ENCODE measurements at regions not wholly inside any gene's neighbourhood (a gene's known extent, or its start where the extent isn't known, plus 50 kb on each side); places are given as distances from the start of the nearest gene placed in this dataset.

- no peak for TF ChIP-seq POLR2A (IDR thresholded peaks at IDR 0.05; ENCODE audit: low read length)
- no peak for TF ChIP-seq GATA1 (IDR thresholded peaks at IDR 0.05; ENCODE audit: low read depth, low read length)
These were observed 929.3 kb downstream of the PCDH19 start for GRCh38 chrX:99480728-99481127.

All from erythroblast (primary cell).